ENCODE measurements at regions not wholly inside any gene's neighbourhood (a gene's known extent, or its start where the extent isn't known, plus 50 kb on each side); places are given as distances from the start of the nearest gene placed in this dataset.
"Not testable (repeated sequence)": the region's sequence is repeated elsewhere in the genome, so short reads cannot be mapped to it uniquely, and the experiment has no call there.

DNA sequence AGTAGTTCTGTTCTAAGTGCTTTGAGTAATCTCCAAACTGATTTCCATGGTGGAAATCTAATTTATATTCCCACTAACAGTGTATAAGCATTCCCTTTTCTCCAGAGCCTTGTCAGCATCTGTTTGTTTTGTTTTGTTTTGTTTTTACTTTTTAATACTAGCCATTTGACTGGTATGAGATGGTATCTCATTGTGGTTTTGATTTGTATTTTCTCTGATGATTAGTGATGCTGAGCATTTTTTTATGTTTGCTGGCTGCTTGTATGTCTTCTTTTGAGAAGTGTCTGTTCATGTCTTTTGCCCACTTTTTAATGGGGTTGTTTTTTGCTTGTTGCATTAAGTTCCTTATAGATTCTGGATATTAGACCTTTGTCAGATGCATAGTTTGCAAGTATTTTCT, 100.8 kb downstream of the SEC16B start:
- TF ChIP-seq, protein P1, sequence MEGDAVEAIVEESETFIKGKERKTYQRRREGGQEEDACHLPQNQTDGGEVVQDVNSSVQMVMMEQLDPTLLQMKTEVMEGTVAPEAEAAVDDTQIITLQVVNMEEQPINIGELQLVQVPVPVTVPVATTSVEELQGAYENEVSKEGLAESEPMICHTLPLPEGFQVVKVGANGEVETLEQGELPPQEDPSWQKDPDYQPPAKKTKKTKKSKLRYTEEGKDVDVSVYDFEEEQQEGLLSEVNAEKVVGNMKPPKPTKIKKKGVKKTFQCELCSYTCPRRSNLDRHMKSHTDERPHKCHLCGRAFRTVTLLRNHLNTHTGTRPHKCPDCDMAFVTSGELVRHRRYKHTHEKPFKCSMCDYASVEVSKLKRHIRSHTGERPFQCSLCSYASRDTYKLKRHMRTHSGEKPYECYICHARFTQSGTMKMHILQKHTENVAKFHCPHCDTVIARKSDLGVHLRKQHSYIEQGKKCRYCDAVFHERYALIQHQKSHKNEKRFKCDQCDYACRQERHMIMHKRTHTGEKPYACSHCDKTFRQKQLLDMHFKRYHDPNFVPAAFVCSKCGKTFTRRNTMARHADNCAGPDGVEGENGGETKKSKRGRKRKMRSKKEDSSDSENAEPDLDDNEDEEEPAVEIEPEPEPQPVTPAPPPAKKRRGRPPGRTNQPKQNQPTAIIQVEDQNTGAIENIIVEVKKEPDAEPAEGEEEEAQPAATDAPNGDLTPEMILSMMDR (IDR thresholded peaks at IDR 0.05; ENCODE audit: low read depth, low read length, poor library complexity, severe bottlenecking): not testable (repeated sequence)
- TF ChIP-seq EZH2phosphoT487 (IDR thresholded peaks at IDR 0.05; ENCODE audit: borderline replicate concordance, low read length): not testable (repeated sequence)

Data from DOHH2 (cell line).